MM.1S (cell line): ENCODE measurements at regions not wholly inside any gene's neighbourhood (a gene's known extent, or its start where the extent isn't known, plus 50 kb on each side); places are given as distances from the start of the nearest gene placed in this dataset.

Experiments
- CTCF ChIP-seq: fragments of 300-600 bp; sonication (generic); IDR thresholded peaks from 2 replicates; pipeline ENCODE4 v1.5.1; 2016; ENCODE audit warnings: antibody characterized with exemption, low read length, mixed read lengths
- EZH2 ChIP-seq: fragments of 300-600 bp; sonication (generic); optimal IDR thresholded peaks from 2 replicates; pipeline ENCODE3; 2017; ENCODE audit warnings: low read depth, mild to moderate bottlenecking, antibody characterized with exemption, low read length, mixed read lengths

- TF ChIP-seq CTCF, result no peak
- no peak for TF ChIP-seq EZH2
These were observed 330.8 kb upstream of the NFE2L3 start for GRCh38 chr7:25821225-25821624.
